ENCODE measurements at regions not wholly inside any gene's neighbourhood (a gene's known extent, or its start where the extent isn't known, plus 50 kb on each side); places are given as distances from the start of the nearest gene placed in this dataset.
"Not testable (repeated sequence)": the region's sequence is repeated elsewhere in the genome, so short reads cannot be mapped to it uniquely, and the experiment has no call there.

DNA sequence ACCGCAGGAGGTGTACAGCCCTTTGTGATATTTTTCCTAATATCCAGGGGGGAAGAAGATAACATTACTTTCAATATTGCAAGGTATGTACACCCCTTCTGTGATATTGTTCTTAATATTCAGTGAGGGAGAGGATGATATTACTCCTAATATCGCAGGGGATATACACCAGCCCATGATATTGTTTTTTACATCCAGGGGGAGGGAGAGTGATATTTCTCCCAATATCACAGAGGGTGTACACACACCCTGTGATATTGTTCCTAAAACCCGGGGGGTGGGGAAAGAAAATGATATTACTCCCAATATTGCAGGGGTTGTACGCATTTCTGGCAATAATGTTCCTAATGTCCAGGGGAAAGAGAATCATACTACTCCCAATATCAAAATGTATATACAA lies 58.0 kb upstream of the SLC25A48 start:
- Histone ChIP-seq H3K27ac (ENCODE audit: low read depth, low read length) (no peak overlapping the region), H3K27me3 (ENCODE audit: control insufficient read depth, insufficient read depth, low read length) (peaks cover 51% of the 10 kb centered on the region), H3K36me3 (ENCODE audit: control insufficient read depth, insufficient read depth, low read length) (no peaks in the 10 kb centered on the region), H3K9ac (ENCODE audit: low read length) (no peak overlapping the region), H3K9me3 (ENCODE audit: control insufficient read depth, insufficient read depth, low read depth, low read length) (no peaks in the 10 kb centered on the region), H3K4me1 (ENCODE audit: control insufficient read depth, insufficient read depth, low read length) (no peaks in the 10 kb centered on the region), H3K4me3 (ENCODE audit: low read depth, low read length) (no peak overlapping the region)

DNA sequence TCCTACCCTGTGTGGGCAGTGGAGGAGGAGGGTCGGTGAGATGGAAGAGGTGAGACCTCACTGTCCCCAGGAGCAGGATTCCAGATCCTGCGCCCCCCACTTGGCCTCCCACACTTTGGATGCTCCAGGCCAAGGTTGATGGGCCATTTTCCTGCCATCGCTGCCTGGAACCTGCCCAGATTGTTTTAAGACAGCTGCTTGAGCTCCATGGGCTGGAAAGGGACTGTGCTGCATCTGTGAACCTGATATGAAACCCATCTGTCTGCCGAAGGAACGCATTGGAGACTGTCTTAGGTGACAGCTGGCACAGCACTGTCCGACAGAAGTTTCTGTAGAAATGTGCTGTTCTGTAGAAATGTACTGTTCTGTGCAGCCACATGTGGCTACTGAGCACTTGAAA lies 72.7 kb upstream of the SLC25A48 start:
- Histone ChIP-seq H3K36me3 (ENCODE audit: control insufficient read depth, insufficient read depth, low read length) (no peaks in the 10 kb centered on the region), H3K4me1 (ENCODE audit: control insufficient read depth, insufficient read depth, low read length) (no peaks in the 10 kb centered on the region), H3K9me3 (ENCODE audit: control insufficient read depth, insufficient read depth, low read depth, low read length) (no peaks in the 10 kb centered on the region), H3K27ac (ENCODE audit: low read depth, low read length) (no peak overlapping the region), H3K27me3 (ENCODE audit: control insufficient read depth, insufficient read depth, low read length) (peaks cover 22% of the 10 kb centered on the region), H3K4me3 (ENCODE audit: low read depth, low read length) (no peak overlapping the region), H3K9ac (ENCODE audit: low read length) (no peak overlapping the region)

DNA sequence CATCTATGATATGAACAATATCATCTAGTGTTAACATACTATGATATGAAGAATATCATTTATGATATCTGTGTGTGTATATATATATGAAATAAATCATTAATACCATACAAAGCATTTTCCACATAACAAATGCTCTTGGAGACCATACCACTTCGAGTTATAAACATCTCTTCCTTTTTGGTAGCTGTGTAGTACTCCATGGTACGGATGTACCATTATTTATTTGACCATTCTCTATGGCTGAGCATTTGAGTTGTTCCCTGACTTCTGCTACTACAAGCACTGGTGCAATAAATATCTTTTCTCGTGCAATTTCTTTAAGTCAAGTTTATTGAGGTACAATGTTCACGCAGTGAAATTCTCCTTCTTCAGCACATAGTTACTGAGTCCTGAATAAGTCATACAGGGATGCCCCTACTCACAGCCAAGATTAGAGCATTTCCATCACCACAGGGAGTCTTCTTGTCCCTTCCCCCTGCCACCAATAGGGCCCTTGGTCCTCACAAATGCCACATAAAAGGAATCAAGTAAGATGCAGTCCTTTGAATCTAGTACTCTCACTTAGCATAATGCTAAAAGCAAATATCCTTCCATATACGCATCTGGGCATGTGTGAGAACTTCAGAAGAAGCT lies 75.2 kb upstream of the SLC25A48 start:
- Histone ChIP-seq H3K9ac (ENCODE audit: low read length) (no peak overlapping the region), H3K27ac (ENCODE audit: low read depth, low read length) (no peak overlapping the region), H3K4me3 (ENCODE audit: low read depth, low read length) (no peak overlapping the region), H3K4me1 (ENCODE audit: control insufficient read depth, insufficient read depth, low read length) (no peaks in the 10 kb centered on the region), H3K9me3 (ENCODE audit: control insufficient read depth, insufficient read depth, low read depth, low read length) (no peaks in the 10 kb centered on the region), H3K36me3 (ENCODE audit: control insufficient read depth, insufficient read depth, low read length) (no peaks in the 10 kb centered on the region), H3K27me3 (ENCODE audit: control insufficient read depth, insufficient read depth, low read length) (peaks cover 9% of the 10 kb centered on the region; the same call in 1 of the 2 replicates)

DNA sequence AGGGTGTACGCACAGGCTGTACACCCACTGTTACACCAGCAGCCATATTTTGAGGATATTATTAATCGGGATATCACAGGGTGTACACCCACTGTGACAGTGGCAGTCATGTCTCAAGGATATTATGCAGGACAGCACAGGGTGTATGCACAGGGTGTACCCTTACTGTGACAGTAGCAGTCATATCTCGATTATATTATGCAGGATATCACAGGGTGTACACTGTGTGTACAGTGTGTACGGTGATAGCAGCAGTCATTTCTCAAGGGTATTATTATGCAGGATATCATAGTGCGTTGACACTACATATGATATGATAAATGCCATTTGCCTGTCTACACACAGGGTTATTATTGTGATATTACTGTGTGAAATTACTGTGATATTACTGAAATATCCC lies 80.5 kb upstream of the SLC25A48 start:
- H3K36me3 ChIP-seq (ENCODE audit: control insufficient read depth, insufficient read depth, low read length): no peaks in the 10 kb centered on the region
- no peak overlapping the region for H3K27ac ChIP-seq (ENCODE audit: low read depth, low read length)
- H3K9ac ChIP-seq (ENCODE audit: low read length): no peak overlapping the region
- H3K27me3 ChIP-seq (ENCODE audit: control insufficient read depth, insufficient read depth, low read length): no peaks in the 10 kb centered on the region
- no peaks in the 10 kb centered on the region for H3K9me3 ChIP-seq (ENCODE audit: control insufficient read depth, insufficient read depth, low read depth, low read length)
- H3K4me3 ChIP-seq (ENCODE audit: low read depth, low read length): no peak overlapping the region
- H3K4me1 ChIP-seq (ENCODE audit: control insufficient read depth, insufficient read depth, low read length): no peaks in the 10 kb centered on the region

DNA sequence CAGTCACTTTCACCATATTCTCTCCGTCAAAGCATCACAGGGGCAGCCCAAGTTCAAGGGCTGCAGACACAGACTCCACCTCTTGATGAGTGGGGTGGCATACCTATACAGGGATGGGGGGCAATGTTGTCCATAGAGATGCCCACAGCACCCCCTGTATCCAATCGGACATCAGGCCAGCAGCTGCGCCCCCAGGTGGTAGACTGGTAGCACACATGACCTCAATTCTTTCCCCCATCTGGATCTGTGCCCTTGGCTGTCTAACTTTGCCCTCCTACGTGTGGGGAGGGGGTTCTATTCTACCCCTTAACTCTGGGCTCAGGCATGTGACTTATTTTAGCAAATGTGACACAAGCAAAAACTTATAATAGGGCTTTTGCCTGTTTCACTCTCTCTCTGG lies 84.0 kb upstream of the SLC25A48 start:
- H3K9me3 ChIP-seq (ENCODE audit: control insufficient read depth, insufficient read depth, low read depth, low read length): peaks cover 10% of the 10 kb centered on the region
- H3K4me1 ChIP-seq (ENCODE audit: control insufficient read depth, insufficient read depth, low read length): no peaks in the 10 kb centered on the region
- H3K27me3 ChIP-seq (ENCODE audit: control insufficient read depth, insufficient read depth, low read length): no peaks in the 10 kb centered on the region
- no peak overlapping the region for H3K4me3 ChIP-seq (ENCODE audit: low read depth, low read length)
- H3K9ac ChIP-seq (ENCODE audit: low read length): no peak overlapping the region
- H3K27ac ChIP-seq (ENCODE audit: low read depth, low read length): no peak overlapping the region
- H3K36me3 ChIP-seq (ENCODE audit: control insufficient read depth, insufficient read depth, low read length): no peaks in the 10 kb centered on the region

DNA sequence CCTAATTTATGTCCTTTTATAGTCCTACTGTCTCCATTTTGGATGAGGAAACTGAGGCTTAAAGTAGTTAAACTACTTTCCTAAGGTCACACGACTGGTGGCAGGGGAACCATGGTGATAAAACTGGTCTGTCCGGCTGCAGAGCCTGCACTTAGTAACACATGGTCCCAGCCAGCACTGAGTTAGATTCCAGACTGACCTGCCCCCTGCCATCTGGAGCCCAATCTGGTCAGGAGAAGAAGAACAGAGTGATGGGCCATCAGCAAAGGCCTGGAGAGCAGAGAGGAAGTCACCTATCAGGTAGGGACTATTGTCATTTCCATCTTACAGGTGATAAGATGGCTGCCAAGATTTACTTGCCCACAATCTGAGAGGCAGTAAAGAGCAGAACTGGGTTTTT lies 86.6 kb upstream of the SLC25A48 start:
- H3K36me3 ChIP-seq (ENCODE audit: control insufficient read depth, insufficient read depth, low read length): no peaks in the 10 kb centered on the region
- H3K4me1 ChIP-seq (ENCODE audit: control insufficient read depth, insufficient read depth, low read length): no peaks in the 10 kb centered on the region
- H3K27me3 ChIP-seq (ENCODE audit: control insufficient read depth, insufficient read depth, low read length): no peaks in the 10 kb centered on the region
- no peak overlapping the region for H3K9ac ChIP-seq (ENCODE audit: low read length)
- H3K4me3 ChIP-seq (ENCODE audit: low read depth, low read length): no peak overlapping the region
- no peak overlapping the region for H3K27ac ChIP-seq (ENCODE audit: low read depth, low read length)
- H3K9me3 ChIP-seq (ENCODE audit: control insufficient read depth, insufficient read depth, low read depth, low read length): peaks cover 31% of the 10 kb centered on the region

DNA sequence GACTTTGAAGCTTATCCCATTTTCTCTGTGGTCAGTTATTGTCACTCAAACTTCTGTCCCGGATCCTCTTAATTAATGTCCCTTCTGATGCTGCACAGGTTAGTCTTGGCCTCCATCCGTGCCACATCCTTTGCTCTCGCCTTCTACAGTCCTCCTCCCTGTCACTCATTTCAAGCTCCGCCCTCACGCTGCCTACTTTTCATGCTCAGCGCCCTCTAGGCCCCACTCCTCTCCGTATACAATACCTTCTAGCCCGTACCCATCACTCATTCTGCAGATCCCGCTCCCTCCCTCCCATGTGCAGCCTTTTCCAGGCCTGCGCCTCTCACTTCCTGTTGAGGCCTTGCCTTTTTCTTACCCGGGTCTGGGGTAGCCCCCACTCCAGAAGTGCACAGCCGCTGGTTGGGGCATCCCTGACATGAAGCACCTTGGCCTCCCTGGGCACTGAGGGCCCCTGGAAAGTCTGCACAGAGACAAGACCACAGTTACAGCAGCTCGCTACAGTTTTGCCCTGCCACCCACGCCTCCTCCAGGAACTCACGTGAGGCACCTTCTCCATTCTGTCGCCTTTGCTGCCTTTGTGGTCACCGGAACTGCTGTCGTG lies 88.5 kb upstream of the SLC25A48 start:
- H3K4me1 ChIP-seq (ENCODE audit: control insufficient read depth, insufficient read depth, low read length): no peaks in the 10 kb centered on the region
- H3K9ac ChIP-seq (ENCODE audit: low read length): no peak overlapping the region
- peaks cover 34% of the 10 kb centered on the region for H3K9me3 ChIP-seq (ENCODE audit: control insufficient read depth, insufficient read depth, low read depth, low read length)
- no peak overlapping the region for H3K27ac ChIP-seq (ENCODE audit: low read depth, low read length)
- no peaks in the 10 kb centered on the region for H3K27me3 ChIP-seq (ENCODE audit: control insufficient read depth, insufficient read depth, low read length)
- H3K4me3 ChIP-seq (ENCODE audit: low read depth, low read length): no peak overlapping the region
- H3K36me3 ChIP-seq (ENCODE audit: control insufficient read depth, insufficient read depth, low read length): no peaks in the 10 kb centered on the region

DNA sequence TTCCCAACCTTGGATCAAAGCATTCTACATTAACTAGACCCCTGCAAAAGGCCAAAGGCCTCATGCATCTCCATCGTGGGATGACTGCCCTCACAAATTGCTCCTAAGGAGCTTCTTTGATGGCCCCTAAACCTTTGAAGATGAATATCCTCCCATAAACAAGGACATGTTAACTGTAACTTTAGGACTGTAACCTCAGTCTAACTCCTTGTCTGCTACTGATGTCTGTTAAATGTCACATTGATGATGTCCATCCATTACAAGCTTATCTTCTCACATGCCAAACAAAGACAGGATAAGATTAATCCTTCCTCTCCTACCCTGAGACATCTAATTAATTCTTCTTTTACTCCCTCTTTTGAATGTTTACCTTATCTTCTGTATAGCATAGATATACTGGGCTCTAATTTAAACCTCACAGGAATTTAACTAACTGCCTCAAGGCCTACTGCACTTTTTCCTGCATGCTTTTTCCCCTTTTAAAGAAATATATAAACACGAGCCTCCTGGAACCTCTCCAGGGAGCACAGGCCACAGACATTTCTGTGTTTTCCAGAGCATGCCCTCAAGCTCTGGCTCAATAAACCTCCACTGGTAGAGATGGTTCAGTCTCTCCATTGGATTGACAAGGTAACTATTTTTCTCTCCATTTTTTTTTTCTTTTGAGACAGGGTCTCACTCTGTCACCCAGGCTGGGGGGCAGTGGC lies 90.6 kb upstream of the SLC25A48 start:
- no peaks in the 10 kb centered on the region; the same call in 1 of the 2 replicates for H3K4me1 ChIP-seq (ENCODE audit: control insufficient read depth, insufficient read depth, low read length)
- no peaks in the 10 kb centered on the region for H3K27me3 ChIP-seq (ENCODE audit: control insufficient read depth, insufficient read depth, low read length)
- H3K9me3 ChIP-seq (ENCODE audit: control insufficient read depth, insufficient read depth, low read depth, low read length): peaks cover 34% of the 10 kb centered on the region
- H3K27ac ChIP-seq (ENCODE audit: low read depth, low read length): no peak overlapping the region; the same call in 1 of the 2 replicates
- no peaks in the 10 kb centered on the region for H3K36me3 ChIP-seq (ENCODE audit: control insufficient read depth, insufficient read depth, low read length)
- no peak overlapping the region for H3K9ac ChIP-seq (ENCODE audit: low read length)
- no peak overlapping the region for H3K4me3 ChIP-seq (ENCODE audit: low read depth, low read length)

DNA sequence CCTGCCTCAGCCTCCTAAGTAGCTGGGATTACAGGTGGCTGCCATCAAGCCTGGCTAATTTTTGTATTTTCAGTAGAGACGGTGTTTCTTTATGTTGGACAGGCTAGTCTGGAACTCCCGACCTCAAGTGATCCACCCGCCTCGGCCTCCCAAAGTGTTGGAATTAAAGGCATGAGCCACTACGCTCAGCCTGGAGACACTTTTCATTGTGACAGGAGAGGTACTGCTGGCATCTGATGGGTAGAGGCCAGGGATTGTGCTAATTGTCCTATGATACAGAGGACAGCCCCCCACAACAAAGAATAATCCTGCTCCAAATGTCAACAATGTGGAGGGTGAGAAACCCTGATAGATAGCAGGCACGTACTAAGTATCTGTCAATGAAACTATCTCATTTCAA lies 91.3 kb upstream of the SLC25A48 start:
- H3K36me3 ChIP-seq (ENCODE audit: control insufficient read depth, insufficient read depth, low read length): no peaks in the 10 kb centered on the region
- H3K9me3 ChIP-seq (ENCODE audit: control insufficient read depth, insufficient read depth, low read depth, low read length): peaks cover 34% of the 10 kb centered on the region
- H3K4me1 ChIP-seq (ENCODE audit: control insufficient read depth, insufficient read depth, low read length): peaks cover 4% of the 10 kb centered on the region; the same call in 1 of the 2 replicates
- no peak overlapping the region for H3K4me3 ChIP-seq (ENCODE audit: low read depth, low read length)
- no peaks in the 10 kb centered on the region for H3K27me3 ChIP-seq (ENCODE audit: control insufficient read depth, insufficient read depth, low read length)
- H3K9ac ChIP-seq (ENCODE audit: low read length): no peak overlapping the region
- no peak overlapping the region; the same call in 1 of the 2 replicates for H3K27ac ChIP-seq (ENCODE audit: low read depth, low read length)

DNA sequence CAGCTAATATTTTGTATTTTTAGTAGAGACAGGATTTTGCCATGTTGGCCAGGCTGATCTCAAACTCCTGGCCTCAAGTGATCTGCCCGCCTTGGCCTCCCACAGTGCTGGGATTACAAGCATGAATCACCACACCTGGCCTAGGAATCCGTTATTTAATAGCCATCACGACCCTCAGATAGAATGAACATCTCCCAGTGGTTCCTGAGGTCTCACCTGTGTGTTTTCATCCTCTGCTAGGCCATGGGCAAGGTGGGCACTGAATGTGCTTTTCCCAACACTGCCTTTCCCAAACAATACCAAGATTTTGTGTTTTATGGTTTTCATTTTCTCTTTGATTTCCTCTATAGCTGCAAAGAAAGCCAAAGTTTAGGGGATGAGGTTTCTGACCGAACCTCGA lies 92.2 kb upstream of the SLC25A48 start:
- not testable (repeated sequence) for H3K4me1 ChIP-seq (ENCODE audit: control insufficient read depth, insufficient read depth, low read length); H3K9ac ChIP-seq (ENCODE audit: low read length); H3K36me3 ChIP-seq (ENCODE audit: control insufficient read depth, insufficient read depth, low read length); H3K27me3 ChIP-seq (ENCODE audit: control insufficient read depth, insufficient read depth, low read length); H3K27ac ChIP-seq (ENCODE audit: low read depth, low read length); H3K4me3 ChIP-seq (ENCODE audit: low read depth, low read length)
- H3K9me3 ChIP-seq (ENCODE audit: control insufficient read depth, insufficient read depth, low read depth, low read length): peaks cover 34% of the 10 kb centered on the region

DNA sequence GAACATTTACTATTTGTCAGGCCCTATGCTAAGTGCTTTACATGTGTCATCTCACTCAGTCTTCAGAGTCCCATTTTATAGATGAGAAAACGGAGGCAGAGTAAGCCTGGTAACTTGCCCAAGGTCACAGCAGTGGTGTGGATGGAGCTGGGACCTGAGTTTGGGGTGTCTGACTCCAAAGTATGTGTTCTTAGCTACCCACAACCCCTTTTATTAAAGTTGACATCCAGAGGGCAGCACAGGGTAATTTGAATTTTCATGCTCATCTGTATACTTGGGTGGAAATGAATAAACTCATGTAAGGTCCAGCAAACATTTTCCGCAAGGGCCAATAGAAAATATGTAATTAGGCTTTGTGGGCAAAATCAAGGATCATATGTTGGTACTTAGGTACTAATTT lies 93.4 kb upstream of the SLC25A48 start:
- no peak overlapping the region for H3K4me3 ChIP-seq (ENCODE audit: low read depth, low read length)
- no peak overlapping the region for H3K9ac ChIP-seq (ENCODE audit: low read length)
- peaks cover 8% of the 10 kb centered on the region; the same call in 1 of the 2 replicates for H3K4me1 ChIP-seq (ENCODE audit: control insufficient read depth, insufficient read depth, low read length)
- H3K36me3 ChIP-seq (ENCODE audit: control insufficient read depth, insufficient read depth, low read length): no peaks in the 10 kb centered on the region
- H3K27ac ChIP-seq (ENCODE audit: low read depth, low read length): no peak overlapping the region
- H3K9me3 ChIP-seq (ENCODE audit: control insufficient read depth, insufficient read depth, low read depth, low read length): peaks cover 29% of the 10 kb centered on the region
- no peaks in the 10 kb centered on the region for H3K27me3 ChIP-seq (ENCODE audit: control insufficient read depth, insufficient read depth, low read length)
